MG63 (cell line): ENCODE measurements at regions not wholly inside any gene's neighbourhood (a gene's known extent, or its start where the extent isn't known, plus 50 kb on each side); places are given as distances from the start of the nearest gene placed in this dataset.
A peak's percentile ranks its signal among the peaks of the same experiment; 100 is the strongest.

Experiments used
- DNase-seq: peaks from one replicate; pipeline ENCODE4 v3.0.0-alpha.2; 2020
- H3K27me3 ChIP-seq: fragments of 250-450 bp; sonication (Bioruptor Pico); 2 replicates; pipeline ENCODE4 v1.5.1; 2020; ENCODE audit warnings: mild to moderate bottlenecking, moderate library complexity
- H3K36me3 ChIP-seq: fragments of 250-450 bp; sonication (Bioruptor Pico); 2 replicates; pipeline ENCODE4 v1.5.1; 2020; ENCODE audit warnings: mild to moderate bottlenecking, moderate library complexity
- H3K4me3 ChIP-seq: fragments of 250-450 bp; sonication (Bioruptor Pico); 2 replicates; pipeline ENCODE4 v1.5.1; 2020; ENCODE audit warnings: mild to moderate bottlenecking, moderate library complexity
- H3K9me3 ChIP-seq: fragments of 250-450 bp; sonication (Bioruptor Pico); 2 replicates; pipeline ENCODE4 v1.5.1; 2020; ENCODE audit warnings: mild to moderate bottlenecking, moderate library complexity

GRCh38 chr5:8020861-8021514 is 152.0 kb downstream of the MTRR start:
- no peak for DNase-seq
- Histone ChIP-seq H3K9me3 (no peaks in the 10 kb centered on the region), H3K4me3 (no peak overlapping the region), H3K27me3 (peaks cover 9% of the 10 kb centered on the region; the same call in 1 of the 2 replicates), H3K36me3 (no peaks in the 10 kb centered on the region)

GRCh38 chr5:8028243-8028642 is 159.3 kb downstream of the MTRR start:
- H3K4me3 ChIP-seq: no peak overlapping the region
- H3K9me3 ChIP-seq: no peaks in the 10 kb centered on the region
- H3K36me3 ChIP-seq: no peaks in the 10 kb centered on the region
- no peak for DNase-seq
- H3K27me3 ChIP-seq: peaks cover 24% of the 10 kb centered on the region

GRCh38 chr5:8033261-8033660 is 164.3 kb downstream of the MTRR start:
- Histone ChIP-seq H3K36me3 (no peaks in the 10 kb centered on the region), H3K4me3 (no peak overlapping the region), H3K9me3 (no peaks in the 10 kb centered on the region), H3K27me3 (peaks cover 11% of the 10 kb centered on the region)
- DNase-seq: no peak

GRCh38 chr5:8034852-8035251 is 165.9 kb downstream of the MTRR start:
- no peak for DNase-seq
- Histone ChIP-seq H3K36me3 (no peaks in the 10 kb centered on the region), H3K9me3 (no peaks in the 10 kb centered on the region), H3K27me3 (peaks cover 8% of the 10 kb centered on the region), H3K4me3 (no peak overlapping the region)

GRCh38 chr5:8048920-8049319 is 180.0 kb downstream of the MTRR start:
- DNase-seq: no peak
- no peak overlapping the region for H3K4me3 ChIP-seq
- H3K36me3 ChIP-seq: no peaks in the 10 kb centered on the region
- no peaks in the 10 kb centered on the region for H3K9me3 ChIP-seq
- peaks cover 2% of the 10 kb centered on the region; the same call in 1 of the 2 replicates for H3K27me3 ChIP-seq

- DNase-seq: no peak
- H3K9me3 ChIP-seq: no peaks in the 10 kb centered on the region
- H3K27me3 ChIP-seq: peaks cover 3% of the 10 kb centered on the region; the same call in 1 of the 2 replicates
- no peaks in the 10 kb centered on the region for H3K36me3 ChIP-seq
- no peak overlapping the region for H3K4me3 ChIP-seq
These were observed 181.7 kb downstream of the MTRR start for GRCh38 chr5:8050616-8051175.

GRCh38 chr5:8053270-8053669 is 184.3 kb downstream of the MTRR start:
- Histone ChIP-seq H3K27me3 (peaks cover 6% of the 10 kb centered on the region; the same call in 1 of the 2 replicates), H3K36me3 (no peaks in the 10 kb centered on the region), H3K9me3 (no peaks in the 10 kb centered on the region), H3K4me3 (no peak overlapping the region)
- no peak for DNase-seq

- DNase-seq: peak; percentile 38
These were observed 188.8 kb downstream of the MTRR start for GRCh38 chr5:8057769-8058168.

GRCh38 chr5:8058616-8059190 is 189.8 kb downstream of the MTRR start:
- Histone ChIP-seq H3K4me3 (no peak overlapping the region), H3K27me3 (peaks cover 4% of the 10 kb centered on the region; the same call in 1 of the 2 replicates), H3K36me3 (no peaks in the 10 kb centered on the region), H3K9me3 (no peaks in the 10 kb centered on the region)
- DNase-seq: no peak

More at GRCh38 chr5:8057769-8058168, 188.8 kb downstream of the MTRR start:
- no peaks in the 10 kb centered on the region for H3K9me3 ChIP-seq
- H3K4me3 ChIP-seq: no peak overlapping the region
- H3K27me3 ChIP-seq: peaks cover 6% of the 10 kb centered on the region; the same call in 1 of the 2 replicates
- H3K36me3 ChIP-seq: no peaks in the 10 kb centered on the region

- no peak for DNase-seq
- Histone ChIP-seq H3K27me3 (peaks cover 4% of the 10 kb centered on the region; the same call in 1 of the 2 replicates), H3K4me3 (no peak overlapping the region), H3K36me3 (no peaks in the 10 kb centered on the region), H3K9me3 (no peaks in the 10 kb centered on the region)
These were observed 190.4 kb downstream of the MTRR start for GRCh38 chr5:8059337-8059736.

- H3K4me3 ChIP-seq: no peak overlapping the region
- H3K27me3 ChIP-seq: peaks cover 4% of the 10 kb centered on the region; the same call in 1 of the 2 replicates
- no peak for DNase-seq
- H3K9me3 ChIP-seq: no peaks in the 10 kb centered on the region
- no peaks in the 10 kb centered on the region for H3K36me3 ChIP-seq
These were observed 191.4 kb downstream of the MTRR start for GRCh38 chr5:8060235-8060952.

- Histone ChIP-seq H3K27me3 (peaks cover under 1% of the 10 kb centered on the region; the same call in 1 of the 2 replicates), H3K36me3 (no peaks in the 10 kb centered on the region), H3K4me3 (no peak overlapping the region), H3K9me3 (no peaks in the 10 kb centered on the region)
- DNase-seq: no peak
These were observed 192.0 kb downstream of the MTRR start for GRCh38 chr5:8060953-8061429.

GRCh38 chr5:8062521-8062920 is 193.6 kb downstream of the MTRR start:
- DNase-seq: no peak
- H3K36me3 ChIP-seq: no peaks in the 10 kb centered on the region
- H3K9me3 ChIP-seq: no peaks in the 10 kb centered on the region
- H3K27me3 ChIP-seq: 0 out of 2 replicates have a peak, but pooled peaks cover 3% of the 10 kb centered on the region
- no peak overlapping the region for H3K4me3 ChIP-seq

GRCh38 chr5:8068078-8068477 is 199.1 kb downstream of the MTRR start:
- no peaks in the 10 kb centered on the region for H3K36me3 ChIP-seq
- H3K27me3 ChIP-seq: 0 out of 2 replicates have a peak, but pooled peaks cover 3% of the 10 kb centered on the region
- H3K4me3 ChIP-seq: no peak overlapping the region
- H3K9me3 ChIP-seq: no peaks in the 10 kb centered on the region
- DNase-seq: no peak

- Histone ChIP-seq H3K4me3 (no peak overlapping the region), H3K36me3 (no peaks in the 10 kb centered on the region), H3K27me3 (0 out of 2 replicates have a peak, but pooled peaks cover 3% of the 10 kb centered on the region), H3K9me3 (no peaks in the 10 kb centered on the region)
- no peak for DNase-seq
These were observed 201.2 kb downstream of the MTRR start for GRCh38 chr5:8070138-8070537.

- no peak overlapping the region for H3K4me3 ChIP-seq
- H3K36me3 ChIP-seq: no peaks in the 10 kb centered on the region
- DNase-seq: no peak
- H3K9me3 ChIP-seq: no peaks in the 10 kb centered on the region
- H3K27me3 ChIP-seq: 0 out of 2 replicates have a peak, but pooled peaks cover 3% of the 10 kb centered on the region
These were observed 210.1 kb downstream of the MTRR start for GRCh38 chr5:8079056-8079455.

- H3K4me3 ChIP-seq: no peak overlapping the region
- H3K9me3 ChIP-seq: no peaks in the 10 kb centered on the region
- 0 out of 2 replicates have a peak, but pooled peaks cover 3% of the 10 kb centered on the region for H3K27me3 ChIP-seq
- no peaks in the 10 kb centered on the region for H3K36me3 ChIP-seq
- no peak for DNase-seq
These were observed 212.2 kb downstream of the MTRR start for GRCh38 chr5:8081179-8081578.
